ENCODE measurements at regions not wholly inside any gene's neighbourhood (a gene's known extent, or its start where the extent isn't known, plus 50 kb on each side); places are given as distances from the start of the nearest gene placed in this dataset.

DNA sequence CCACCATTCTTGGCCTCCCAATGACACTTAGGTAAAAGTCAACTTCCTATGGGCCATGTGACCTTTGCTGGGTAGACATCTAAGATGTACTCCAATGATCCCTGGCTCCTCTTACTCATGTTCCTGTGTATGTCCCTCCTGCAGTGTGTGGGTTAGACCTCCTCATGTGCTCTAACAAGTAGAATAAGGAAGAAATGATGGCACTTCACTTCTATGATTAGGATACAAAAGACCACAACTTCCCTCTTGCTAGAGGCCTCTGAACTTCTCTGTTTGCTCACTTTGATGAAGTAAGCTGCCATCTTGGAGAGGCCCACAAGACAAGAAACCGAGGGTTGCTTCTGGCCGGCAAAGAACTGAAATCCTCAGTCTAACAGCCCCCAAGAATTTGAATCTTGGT lies 131.8 kb downstream of the TAF11L14 start:
- TF ChIP-seq, protein P1, sequence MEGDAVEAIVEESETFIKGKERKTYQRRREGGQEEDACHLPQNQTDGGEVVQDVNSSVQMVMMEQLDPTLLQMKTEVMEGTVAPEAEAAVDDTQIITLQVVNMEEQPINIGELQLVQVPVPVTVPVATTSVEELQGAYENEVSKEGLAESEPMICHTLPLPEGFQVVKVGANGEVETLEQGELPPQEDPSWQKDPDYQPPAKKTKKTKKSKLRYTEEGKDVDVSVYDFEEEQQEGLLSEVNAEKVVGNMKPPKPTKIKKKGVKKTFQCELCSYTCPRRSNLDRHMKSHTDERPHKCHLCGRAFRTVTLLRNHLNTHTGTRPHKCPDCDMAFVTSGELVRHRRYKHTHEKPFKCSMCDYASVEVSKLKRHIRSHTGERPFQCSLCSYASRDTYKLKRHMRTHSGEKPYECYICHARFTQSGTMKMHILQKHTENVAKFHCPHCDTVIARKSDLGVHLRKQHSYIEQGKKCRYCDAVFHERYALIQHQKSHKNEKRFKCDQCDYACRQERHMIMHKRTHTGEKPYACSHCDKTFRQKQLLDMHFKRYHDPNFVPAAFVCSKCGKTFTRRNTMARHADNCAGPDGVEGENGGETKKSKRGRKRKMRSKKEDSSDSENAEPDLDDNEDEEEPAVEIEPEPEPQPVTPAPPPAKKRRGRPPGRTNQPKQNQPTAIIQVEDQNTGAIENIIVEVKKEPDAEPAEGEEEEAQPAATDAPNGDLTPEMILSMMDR (IDR thresholded peaks at IDR 0.05) = no peak
- TF ChIP-seq POLR2AphosphoS5 (IDR thresholded peaks at IDR 0.05) = no peak

Data from breast epithelium (tissue), 3 donors.